ENCODE measurements at regions not wholly inside any gene's neighbourhood (a gene's known extent, or its start where the extent isn't known, plus 50 kb on each side); places are given as distances from the start of the nearest gene placed in this dataset.

DNA sequence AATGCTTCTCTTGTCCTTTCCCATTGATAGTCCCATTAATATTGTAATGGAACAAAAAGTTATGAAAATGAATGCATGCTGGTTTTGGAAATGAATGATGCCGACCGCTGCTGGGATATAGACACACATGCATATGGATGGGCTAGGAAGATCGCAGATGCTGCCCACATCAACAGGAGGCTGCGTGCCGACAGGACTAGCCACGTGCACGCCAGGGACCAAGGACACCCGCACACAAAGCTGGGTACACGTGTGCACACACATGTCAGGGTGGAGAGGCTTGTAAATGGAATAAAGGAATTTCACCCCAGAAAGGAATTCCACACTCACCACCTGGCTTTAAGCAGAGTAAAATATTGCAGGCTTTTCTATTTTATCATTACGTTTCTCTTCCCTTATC lies 153.8 kb upstream of the VASH1 start:
- no peak for DNase-seq

DNA sequence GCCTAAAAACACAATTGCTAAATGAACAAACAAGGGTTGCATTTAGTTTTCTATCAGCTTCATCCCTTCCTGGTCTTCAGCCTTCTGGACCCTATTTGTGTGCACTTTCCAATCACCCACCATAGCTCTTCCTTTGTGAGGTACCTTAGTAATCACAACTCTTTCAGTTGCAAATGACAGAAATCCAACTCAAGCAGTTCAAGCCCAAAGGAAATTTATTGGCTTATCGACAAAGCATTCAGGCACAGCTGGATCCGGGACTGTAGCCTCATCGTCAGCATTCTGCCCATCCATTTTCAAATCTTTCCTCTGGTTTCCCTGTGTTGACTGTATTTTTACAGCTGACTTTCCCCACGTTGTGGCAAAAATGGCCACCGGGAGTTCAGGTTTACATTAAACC lies 148.6 kb upstream of the VASH1 start:
- DNase-seq: no peak

DNA sequence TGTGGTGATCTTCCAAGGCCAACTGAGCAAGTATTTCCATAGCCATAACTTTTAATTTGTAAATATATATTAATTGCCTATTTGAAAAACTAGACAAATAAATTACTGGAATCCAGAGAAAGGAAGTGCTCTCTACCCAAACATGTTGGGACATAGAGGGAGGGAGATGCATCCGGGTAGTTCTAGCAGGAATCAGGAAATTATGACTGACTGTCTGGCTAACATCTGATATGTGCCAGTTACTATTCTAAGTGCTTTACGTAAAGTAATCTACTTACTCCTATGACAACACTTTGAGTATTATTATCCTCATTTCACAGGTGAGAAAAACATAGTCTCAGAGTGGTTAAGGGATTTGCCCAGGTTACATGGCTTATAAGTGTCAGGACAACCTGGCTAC lies 147.7 kb upstream of the VASH1 start:
- DNase-seq: no peak

DNA sequence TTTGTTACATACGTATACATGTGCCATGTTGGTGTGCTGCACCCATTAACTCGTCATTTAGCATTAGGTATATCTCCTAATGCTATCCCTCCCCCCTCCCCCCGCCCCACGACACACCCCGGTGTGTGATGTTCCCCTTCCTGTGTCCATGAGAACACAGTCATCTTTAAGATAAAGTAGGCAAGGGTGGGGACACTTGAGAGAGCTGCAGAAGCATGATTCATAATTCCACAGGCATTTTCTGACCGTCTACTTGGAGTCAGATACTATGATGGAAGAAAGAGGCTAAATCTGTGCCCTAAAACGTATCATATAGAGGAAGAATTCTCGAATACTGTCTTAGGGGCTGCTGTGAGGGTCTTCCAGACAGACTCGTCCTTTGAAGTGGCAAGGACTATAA lies 145.9 kb upstream of the VASH1 start:
- DNase-seq: no peak

DNA sequence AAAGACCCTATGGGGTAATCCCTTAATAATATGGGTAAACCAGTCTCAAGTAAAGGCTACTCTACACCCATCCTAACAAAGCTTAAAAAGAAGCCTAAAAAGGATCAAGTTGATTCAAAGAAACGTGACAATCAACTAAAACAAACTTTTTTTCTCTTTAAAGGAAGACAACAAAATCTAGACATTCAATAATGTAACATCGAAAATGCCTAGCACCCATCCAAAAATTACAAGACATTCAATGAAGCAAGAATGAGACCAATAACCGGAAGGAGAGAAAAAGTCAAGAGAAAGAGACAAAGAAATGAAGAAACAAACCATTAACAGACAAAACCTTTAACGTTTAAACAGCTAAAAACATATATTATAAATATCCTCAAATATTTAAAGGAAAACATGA lies 143.8 kb upstream of the VASH1 start:
- no peak for DNase-seq

DNA sequence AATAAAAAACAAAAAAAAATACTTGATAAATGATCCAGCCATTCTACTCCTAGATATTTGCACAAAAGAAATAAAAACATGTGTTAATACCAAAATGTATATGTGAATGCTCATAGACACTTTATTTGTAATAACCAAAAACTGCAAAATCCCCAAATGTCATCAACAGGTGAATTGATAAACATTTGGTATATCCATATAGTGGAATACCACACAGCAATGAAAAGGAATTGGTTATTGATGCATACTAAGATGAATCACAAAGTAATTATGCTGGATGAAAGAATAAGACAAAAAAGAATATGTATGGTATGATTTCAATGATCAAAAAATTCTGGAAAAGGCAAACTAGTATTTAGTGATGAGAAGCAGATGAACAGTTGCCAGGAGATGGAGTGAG lies 124.7 kb upstream of the VASH1 start:
- DNase-seq: no peak

DNA sequence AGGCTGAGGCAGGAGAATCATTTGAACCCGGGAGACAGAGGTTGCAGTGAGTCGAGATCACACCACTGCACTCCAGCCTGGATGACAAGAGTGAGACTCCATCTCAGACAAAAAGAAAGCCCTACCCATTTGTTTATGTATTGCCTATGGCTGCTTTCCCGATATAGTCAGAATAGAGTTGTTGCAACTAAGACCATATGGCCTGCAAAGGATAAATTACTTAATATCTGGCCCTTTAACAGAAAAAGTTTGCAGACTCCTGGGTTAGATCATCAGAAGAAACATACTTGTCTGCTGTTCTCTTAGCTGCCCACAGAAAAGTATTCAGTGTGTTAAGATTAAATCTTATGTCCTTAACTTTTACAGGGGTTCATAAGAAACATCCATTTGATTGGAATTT lies 122.4 kb upstream of the VASH1 start:
- DNase-seq: no peak

DNA sequence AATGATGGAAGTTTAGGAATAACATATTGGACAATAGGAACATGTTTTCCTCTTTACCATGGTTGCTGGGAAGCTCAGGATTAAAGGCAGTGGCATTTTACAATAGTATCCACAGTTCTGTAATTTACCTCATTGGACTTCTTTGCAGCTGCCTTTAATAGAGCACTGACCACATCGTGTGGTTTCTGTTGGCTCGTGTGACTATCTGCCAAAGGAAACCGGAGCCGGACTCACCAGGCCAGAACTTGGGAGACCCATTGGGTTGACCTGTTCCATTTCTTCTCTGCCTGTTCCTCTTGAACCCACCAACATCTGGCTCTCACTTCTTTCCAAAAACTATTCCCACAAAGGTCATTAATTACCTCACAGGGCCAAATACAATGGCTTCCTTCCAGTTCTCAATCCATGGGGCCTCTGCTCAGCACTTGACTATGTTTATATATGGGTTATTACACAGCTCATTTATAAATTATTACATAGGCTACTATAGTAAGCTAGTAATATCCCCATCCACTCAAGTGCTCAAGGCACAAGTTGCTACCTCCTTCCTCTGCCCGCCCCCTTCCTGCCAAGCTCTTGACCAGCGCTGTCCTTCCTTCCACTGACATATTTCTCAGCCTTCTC lies 121.5 kb upstream of the VASH1 start:
- no peak for DNase-seq

DNA sequence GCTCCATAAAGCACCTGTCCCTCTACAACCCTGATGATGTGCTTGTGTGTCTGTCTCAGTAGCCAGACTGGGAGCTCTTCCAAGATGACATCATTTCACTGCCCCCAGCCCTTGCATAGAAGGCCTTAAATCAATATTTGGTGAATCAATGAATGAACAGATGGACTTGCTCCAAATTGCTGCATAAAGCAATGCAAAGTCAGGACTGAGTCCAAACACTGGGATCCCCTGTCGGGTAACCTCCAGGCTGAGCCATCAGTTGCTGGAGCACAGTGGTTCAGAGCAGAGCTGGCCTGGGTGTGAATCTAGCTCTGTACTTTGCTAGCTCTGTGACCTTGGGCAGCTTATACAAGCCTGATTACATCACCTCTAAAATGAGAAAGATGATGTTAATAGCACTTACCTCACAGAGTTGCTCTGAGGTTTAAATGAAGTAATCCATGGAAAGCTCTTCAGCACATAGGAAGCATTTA lies 120.3 kb upstream of the VASH1 start:
- DNase-seq: no peak

DNA sequence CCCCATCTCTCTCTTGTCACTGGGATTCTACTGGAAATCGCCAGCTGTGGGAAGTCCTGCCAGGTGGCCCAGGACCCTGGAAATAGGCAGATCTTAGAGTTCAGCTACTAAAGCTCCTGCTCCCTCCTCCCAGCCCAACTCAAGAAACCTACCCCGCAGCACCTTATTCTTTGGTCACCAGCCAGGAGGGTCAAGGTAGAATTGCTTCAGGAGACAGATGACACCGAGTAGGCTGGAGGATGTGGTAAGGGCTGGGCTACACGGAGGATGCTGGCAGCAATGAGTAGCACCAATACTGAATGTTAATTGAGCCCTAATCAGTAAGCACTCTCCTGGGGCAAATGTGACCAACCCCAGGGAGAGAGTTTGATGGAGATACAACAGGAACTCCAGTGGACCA lies 119.7 kb upstream of the VASH1 start:
- no peak for DNase-seq

DNA sequence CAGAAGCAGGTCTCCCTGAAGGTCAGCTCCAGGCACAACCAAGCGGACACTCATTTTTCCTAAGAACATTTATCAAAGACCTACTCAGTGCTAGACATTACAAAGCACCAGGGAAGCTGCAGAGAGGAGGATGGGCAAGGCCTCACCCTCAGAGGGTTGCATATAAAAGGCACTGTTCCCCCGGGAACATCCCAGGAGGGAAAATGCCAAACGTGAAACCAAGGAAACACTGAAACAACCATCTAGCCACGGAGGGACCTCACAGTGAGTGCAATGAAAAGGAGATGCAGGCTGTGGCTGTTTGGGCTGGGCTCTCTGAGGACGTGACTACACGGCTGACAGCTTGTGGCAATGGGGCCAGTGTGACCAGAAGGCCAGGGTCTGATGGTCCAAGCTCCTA lies 117.4 kb upstream of the VASH1 start:
- no peak for DNase-seq

DNA sequence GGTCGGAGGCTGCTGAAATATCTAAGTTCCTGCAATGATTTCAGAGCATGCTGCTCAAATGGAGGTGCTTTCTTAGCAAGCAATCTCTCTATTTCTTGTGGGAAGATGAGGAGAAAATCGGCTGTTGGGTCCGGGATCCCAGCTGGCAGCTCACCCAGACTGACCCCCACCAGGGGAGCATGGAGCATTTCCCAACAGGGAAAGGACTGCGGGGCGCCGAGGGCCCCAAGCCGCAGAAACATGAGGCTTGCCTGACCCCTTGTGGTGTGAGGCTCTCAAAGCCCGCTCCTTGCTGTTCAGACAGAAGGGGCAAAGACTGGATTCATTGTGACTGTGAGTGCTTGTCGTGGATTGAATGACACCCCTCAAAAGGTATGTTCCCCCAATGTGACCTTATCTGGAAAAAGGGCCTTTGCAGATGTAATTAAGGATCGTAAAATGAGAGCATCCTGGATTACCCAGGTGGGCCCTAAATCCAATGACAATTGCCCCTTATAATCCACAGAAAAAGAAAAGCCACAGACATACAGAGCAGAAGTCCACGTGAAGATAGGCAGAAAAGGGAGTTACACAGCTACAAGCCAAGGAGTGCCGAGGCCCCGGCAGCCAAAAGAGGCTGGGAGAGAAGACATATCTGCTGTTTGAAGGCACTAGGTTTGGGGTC lies 116.3 kb upstream of the VASH1 start:
- peak; percentile 34 to 51 (median 48) for DNase-seq

DNA sequence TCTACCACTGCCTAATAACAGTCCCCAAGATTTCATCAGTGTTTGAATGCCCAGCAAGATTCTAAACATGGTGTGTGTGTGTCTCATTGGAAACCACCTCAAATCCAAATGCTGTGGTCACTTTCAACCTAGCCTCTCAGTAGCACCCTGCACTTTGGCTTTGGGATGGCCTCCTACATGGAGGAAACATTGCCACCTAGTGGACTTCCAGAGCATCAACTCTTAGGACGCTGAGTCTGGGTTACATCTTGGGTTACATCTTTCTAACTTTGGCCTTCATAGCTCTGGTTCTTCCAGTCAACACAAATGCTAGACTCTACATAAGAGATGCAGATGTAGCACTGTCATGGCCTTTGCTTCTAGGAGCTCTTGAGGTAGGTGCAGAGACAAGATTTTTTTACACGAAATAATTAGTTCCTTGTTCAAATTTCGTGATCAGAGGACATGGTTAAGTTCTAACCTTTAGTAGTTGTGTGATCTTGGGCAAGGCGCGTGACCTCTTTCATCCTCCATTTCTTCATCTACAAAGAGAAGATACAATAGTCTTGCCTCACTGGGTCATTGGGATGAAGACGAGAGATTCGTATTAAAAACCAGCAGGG lies 113.5 kb upstream of the VASH1 start:
- peak; percentile 71 to 79 (median 71) for DNase-seq

DNA sequence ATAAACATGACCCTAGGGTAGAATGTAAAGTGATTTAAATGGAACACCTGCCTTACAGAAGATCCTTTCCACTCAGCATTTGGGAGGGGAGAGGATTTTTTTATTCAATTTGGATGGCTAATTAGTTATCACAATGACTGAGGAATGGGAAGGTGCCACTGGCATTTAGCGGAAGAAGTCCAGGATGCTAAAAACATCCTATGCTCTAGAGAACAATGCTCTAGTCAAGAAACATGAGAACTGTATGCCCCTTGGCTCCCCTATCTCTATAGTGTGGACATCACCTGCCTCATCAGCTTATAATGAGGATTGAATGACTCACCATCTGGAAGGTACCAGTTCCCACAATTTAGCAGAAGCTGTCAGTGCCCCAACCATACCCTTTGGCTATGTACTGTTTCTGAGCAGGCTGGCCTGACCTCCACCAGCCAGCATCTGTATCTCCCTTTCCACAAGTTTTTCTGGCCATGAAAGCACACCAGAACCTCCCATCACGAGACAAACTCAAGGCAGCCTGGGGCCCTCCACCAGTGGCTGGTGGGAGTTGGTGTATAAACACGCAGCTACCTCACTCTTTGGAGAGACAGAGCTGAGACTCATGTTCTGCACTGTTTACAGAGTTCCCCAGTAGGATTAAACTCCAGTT lies 109.7 kb upstream of the VASH1 start:
- DNase-seq: no peak

DNA sequence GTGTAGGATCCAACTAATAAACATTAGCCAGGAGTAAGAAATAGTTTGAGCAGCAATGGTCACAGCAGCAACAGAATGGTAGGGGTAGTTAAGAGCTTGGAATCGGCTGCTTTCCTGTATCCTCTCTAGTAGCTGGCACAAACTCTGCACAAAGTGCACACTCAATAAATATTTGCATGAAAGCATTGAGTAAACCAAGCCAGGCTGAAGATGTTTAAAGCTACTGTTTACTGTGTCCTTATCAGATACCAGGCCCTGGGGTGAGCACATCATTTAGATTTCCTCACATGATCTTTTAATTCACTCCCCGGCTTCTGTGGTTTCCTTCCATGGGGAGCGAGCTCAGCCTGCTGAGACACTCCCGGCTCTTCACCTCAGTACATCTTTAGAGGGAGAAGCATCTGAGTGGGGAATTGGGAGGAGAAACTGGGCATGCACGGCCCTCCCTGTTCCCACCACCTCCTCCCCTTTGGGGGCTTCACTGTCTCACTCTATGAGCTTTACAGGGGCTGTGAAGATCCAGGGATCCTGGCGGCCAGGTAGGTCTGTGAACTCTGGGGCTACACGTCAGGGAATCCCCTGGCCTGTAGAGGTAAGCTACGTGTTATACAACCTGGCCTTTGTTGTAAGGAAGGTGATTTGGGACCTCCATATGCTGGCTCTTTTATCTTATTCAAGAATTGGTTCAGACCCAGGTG lies 107.2 kb upstream of the VASH1 start:
- no peak for DNase-seq

DNA sequence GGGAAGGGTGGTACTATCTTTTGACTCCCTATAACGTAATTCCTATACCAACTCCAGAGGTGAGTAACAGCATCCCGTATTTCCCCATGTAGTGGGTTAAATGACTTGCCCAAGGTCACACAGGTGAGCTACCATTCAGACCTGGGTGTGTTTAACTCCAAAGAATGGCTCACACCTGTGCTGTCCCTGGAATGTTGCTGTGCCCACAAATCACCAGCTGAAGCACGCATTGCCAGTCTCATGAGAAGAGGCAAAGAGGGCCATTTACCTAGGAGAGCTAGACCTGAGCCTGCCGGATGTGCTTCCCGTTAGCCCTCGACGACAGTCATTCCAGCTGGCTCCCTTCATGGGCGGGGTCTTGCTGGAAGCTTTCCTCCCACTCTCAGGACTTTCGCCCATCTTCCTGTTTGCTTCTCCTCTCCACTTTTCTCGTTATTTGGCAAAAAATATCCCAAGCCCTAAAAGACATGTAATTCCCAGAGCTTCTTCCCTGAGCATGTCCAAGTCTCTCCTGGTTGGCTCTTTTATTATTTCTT lies 106.6 kb upstream of the VASH1 start:
- no peak for DNase-seq

DNA sequence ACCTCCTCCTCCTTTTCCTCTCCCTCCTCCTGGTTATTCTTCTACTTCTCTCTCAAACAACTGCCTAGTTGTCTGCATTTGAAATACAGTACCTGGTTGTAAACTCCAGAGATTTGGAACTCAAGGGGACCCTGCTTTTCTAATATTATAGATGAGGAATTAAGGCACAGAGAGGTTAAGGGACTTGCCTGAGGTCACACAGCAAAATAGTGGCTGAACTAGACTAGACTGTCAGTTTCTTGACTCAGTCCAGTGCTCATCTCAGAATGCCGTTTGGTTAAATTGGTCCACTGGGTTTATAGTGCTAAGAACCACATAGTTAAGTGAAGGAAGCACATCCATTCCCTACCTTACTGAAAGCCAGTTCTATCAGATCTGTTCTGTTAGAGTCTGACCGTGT lies 105.9 kb upstream of the VASH1 start:
- DNase-seq: no peak

DNA sequence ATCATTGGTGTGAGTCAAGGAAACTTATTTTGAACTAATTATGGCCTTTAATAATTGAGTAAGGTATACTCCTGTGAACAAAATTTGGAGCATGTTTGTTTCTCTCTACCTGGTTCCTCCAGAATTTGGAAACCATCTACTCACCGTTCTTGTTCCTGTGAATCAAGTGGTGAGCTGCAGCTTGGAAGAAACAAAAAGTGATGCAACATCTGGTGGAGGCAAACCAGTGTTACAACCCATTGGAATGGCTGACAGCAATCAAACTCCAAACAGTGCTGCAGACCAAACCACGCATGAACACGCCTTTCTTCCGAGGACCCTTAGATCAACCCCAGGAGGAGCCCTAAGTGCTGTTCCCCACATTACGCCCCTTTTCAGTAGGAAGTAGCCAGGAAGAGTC lies 104.7 kb upstream of the VASH1 start:
- DNase-seq: no peak

DNA sequence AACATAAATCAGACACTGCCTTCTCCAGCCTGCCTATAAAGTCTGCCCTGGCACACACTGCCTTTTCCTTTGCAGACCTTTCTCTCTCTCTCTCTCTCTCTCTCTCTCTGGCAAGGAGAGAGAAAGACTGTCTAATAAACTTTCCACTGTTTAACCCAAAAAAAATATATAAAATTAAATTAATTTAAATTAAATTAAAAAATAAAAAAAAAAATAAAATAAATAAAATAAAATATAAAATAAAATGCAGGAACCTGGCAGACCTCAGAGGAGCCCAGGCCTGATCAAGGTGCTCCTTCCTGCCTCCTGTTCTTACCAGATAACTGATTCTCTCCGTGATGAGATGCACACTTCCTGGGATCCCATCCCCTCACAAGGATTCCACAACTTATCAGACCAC lies 103.9 kb upstream of the VASH1 start:
- no peak for DNase-seq

DNA sequence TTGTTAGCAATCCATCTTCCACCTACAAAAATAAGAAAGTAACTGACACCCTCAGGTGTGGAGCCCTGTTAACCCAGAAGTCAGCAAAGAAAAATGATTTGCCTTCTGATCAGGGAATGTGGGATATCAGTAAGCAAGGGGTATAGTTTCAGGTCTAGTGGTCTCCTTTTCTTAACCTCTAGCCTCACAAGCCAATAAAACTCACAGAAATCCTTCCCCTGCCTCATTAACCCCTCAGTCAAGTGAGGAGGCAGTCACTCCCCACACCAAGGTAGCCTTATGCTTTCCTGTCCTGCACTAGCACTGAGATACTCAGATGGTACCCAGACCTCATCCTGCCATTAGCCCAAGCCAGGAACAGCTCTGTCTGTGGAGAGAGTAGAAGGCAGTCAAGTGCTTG lies 103.4 kb upstream of the VASH1 start:
- no peak for DNase-seq

DNA sequence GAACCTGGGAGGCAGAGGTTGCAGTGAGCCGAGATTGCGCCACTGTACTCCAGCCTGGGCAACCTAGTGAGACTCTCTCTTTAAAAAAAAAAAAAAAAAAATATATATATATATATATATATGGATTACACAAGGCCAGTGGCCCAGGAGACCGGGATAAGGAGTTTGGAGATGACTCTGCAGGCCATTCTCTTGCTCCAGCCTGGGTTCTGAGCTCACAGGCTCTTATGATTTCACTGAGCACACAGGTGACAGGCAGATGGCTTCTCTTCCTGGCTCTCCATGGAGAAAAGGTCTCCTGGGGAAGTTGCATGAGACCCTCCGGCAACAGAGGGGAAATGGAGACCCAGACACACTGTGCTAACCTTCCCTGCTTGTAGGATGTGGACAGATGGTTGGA lies 98.7 kb upstream of the VASH1 start:
- no peak for DNase-seq

DNA sequence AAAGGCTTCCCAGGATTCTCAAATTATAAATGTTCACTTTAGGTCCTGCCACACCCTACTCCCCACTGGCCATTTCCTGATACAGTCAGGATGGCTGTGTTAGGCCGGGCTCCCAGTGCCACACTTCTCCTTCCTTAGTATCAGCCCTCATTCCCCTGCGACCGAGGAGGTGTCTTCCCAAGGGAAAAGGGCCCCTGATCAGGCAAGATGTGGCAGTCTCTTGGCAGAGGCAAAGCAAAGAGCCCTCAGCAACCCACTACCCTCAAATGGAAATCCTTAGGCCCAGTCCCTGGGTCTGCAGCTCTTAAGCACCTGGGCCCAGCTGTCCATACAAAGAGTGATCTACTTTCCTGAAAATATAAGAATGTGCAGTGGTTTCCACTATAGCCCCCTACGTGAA lies 96.5 kb upstream of the VASH1 start:
- DNase-seq: no peak

DNA sequence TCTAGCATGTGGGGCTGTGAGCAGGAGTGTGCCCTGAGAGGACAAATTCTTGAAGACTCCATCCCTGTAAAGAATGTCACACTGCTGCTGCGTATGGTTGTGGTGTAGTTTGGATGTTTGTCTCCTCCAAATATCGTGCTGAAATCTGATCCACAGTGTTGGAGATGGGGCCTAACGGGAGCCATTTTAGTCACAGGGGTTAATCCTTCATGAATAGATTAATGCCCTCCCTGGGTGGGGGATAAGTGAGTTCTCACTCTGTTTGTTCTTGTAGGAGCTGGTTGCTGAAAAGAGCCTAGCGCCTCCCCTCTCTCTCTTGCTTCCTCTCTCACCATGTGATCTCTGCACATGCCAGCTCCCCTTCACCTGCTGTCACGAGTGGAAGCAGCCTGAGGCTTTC lies 94.5 kb upstream of the VASH1 start:
- no peak for DNase-seq

Measured in suppressor macrophage treated with lipopolysaccharide for 1 hour (primary cell).